Activated CD8-positive, alpha-beta T cell treated with anti-CD3 and anti-CD28 coated beads for 36 hours (primary cell): ENCODE measurements at regions not wholly inside any gene's neighbourhood (a gene's known extent, or its start where the extent isn't known, plus 50 kb on each side); places are given as distances from the start of the nearest gene placed in this dataset.

Source experiments
- ATAC-seq: fragments of 200-7000 bp; cut with Tn5 transposase; one replicate; pipeline ENCODE4 v1.10.0; 2021; ENCODE audit warnings: mild to moderate bottlenecking, moderate library complexity
- CTCF ChIA-PET: fragments of 350-600 bp; sonication (Branson Sonifier 250); formaldehyde crosslinking; loops from one replicate; lab custom pipeline; 2021; ENCODE audit warnings: antibody characterized with exemption; lab: Charles Lee
- POLR2A ChIA-PET: fragments of 350-600 bp; sonication (Branson Sonifier 250); formaldehyde crosslinking; loops from one replicate; lab custom pipeline; 2021; ENCODE audit warnings: antibody characterized with exemption; lab: Charles Lee
- DNase-seq: peaks from one replicate; pipeline ENCODE4 v3.0.0-alpha.2; 2020
- H3K27ac Mint-ChIP-seq: one replicate; pipeline ENCODE4 v1.8.0; 2021; ENCODE audit warnings: mild to moderate bottlenecking, mixed read lengths
- H3K27me3 Mint-ChIP-seq: one replicate; pipeline ENCODE4 v1.8.0; 2021; ENCODE audit warnings: mixed read lengths
- H3K36me3 Mint-ChIP-seq: one replicate; pipeline ENCODE4 v1.8.0; 2021; ENCODE audit warnings: low read depth, mixed read lengths
- H3K4me1 Mint-ChIP-seq: one replicate; pipeline ENCODE4 v1.8.0; 2021; ENCODE audit warnings: low read depth, mixed read lengths
- H3K4me3 Mint-ChIP-seq: one replicate; pipeline ENCODE4 v1.8.0; 2021; ENCODE audit warnings: mild to moderate bottlenecking, moderate library complexity, mixed read lengths
- H3K9me3 Mint-ChIP-seq: one replicate; pipeline ENCODE4 v1.8.0; 2021; ENCODE audit warnings: mixed read lengths
- CTCF ChIP-seq: fragments of 200-600 bp; IDR thresholded peaks from one replicate; pipeline ENCODE4 v1.8.0; 2022; ENCODE audit warnings: antibody characterized with exemption, mild to moderate bottlenecking
- intact Hi-C: fragments of 100-400 bp; cut with micrococcal nuclease; formaldehyde crosslinking; loops from one replicate; pipeline ENCODE4 v1.10.0; 2022

DNA sequence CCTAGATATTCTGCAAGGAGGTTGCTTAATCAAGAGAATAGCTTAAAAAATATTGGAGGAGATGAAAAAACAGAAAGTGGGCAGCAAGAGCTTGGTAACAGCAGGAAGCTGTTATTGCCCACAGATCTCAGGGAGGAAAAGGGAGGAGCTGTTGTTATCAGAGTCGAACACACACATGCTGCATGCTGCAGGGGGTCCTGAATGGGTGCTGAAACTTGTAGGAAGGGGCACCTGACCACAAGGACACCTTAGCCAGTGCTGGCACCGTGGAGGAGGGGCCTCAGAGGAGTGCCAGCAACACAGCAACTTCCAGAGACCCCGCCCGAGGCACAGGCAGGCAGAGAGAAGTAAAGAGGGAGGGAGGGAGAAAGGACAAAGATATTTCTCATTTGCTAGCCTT, 332.9 kb downstream of the SOCS6 start:
- H3K27ac Mint-ChIP-seq, result peak overlapping the region; percentile 94
- POLR2A ChIA-PET, result no interaction called here
- peak overlapping the region; percentile 71 for H3K4me3 Mint-ChIP-seq
- H3K9me3 Mint-ChIP-seq, result peaks cover under 1% of the 10 kb centered on the region
- peak; percentile 4 for DNase-seq
- peaks cover 55% of the 10 kb centered on the region for H3K4me1 Mint-ChIP-seq
- peak; percentile 70 for ATAC-seq
- CTCF ChIA-PET, result interaction anchor here (1.1 to 1.6 kb wide), 2 partner anchors 38 to 160 kb away, joined by 4 to 5 read pairs; no protein-coding TSS in a partner anchor
- H3K27me3 Mint-ChIP-seq, result no peaks in the 10 kb centered on the region
- intact Hi-C loops, result no loop called here
- TF ChIP-seq CTCF, result no peak
- peaks cover under 1% of the 10 kb centered on the region for H3K36me3 Mint-ChIP-seq

DNA sequence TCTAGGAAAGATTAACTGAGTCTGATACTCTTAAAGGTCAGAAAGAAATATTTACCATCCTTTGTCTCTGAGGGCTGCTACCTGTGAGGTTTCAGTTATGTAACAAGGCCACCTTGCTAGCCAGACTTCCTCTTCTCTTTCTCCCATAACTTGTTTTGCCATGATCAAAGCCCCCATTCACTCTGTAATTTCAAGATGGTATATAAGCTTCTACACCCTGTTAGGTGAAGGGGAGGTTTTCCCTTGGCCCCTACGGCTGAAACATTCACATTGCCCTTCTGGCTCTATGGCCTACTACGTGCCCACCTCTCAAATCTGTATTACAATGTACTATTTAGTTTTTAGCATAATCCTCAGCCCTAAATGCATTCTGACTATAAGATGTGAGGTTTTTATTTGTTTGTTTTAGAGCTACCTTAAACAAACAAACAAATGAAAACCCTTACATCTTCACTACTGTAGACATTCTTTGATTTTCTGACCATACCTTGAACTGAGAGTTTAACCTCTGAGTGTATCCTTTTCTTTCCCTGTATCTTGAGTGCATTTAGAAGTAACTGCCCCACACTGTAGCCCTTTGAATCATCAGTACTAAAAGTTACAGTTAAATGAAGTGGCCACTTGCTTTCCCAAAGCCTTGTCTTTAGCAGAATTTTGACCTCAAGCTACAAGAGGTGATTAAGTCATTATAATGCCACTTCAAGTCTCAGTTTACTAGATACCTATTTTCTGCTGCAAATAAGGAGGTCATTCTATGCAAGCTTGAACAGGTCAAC, 332.2 kb downstream of the SOCS6 start:
- POLR2A ChIA-PET, result no interaction called here
- Mint-ChIP-seq H3K4me3 (peak overlapping the region; percentile 71), H3K36me3 (peaks cover 2% of the 10 kb centered on the region), H3K9me3 (peaks cover 3% of the 10 kb centered on the region), H3K27ac (peak overlapping the region; percentile 94), H3K27me3 (no peaks in the 10 kb centered on the region), H3K4me1 (peaks cover 54% of the 10 kb centered on the region)
- TF ChIP-seq CTCF, result no peak
- CTCF ChIA-PET, result interaction anchor here (1.1 to 1.6 kb wide), 3 partner anchors 22 to 161 kb away, joined by 4 to 5 read pairs (median 4); no protein-coding TSS in a partner anchor
- intact Hi-C loops, result no loop called here
- DNase-seq (no peak), ATAC-seq (no peak)

GRCh38 chr18:70617020-70617763, 328.3 kb downstream of the SOCS6 start:
- no peak for TF ChIP-seq CTCF
- Mint-ChIP-seq H3K9me3 (peaks cover 11% of the 10 kb centered on the region), H3K36me3 (peaks cover 2% of the 10 kb centered on the region), H3K4me3 (no peak overlapping the region), H3K4me1 (peaks cover 25% of the 10 kb centered on the region), H3K27ac (no peak overlapping the region), H3K27me3 (no peaks in the 10 kb centered on the region)
- no peak for DNase-seq
- intact Hi-C loops, result no loop called here
- POLR2A ChIA-PET, result no interaction called here
- CTCF ChIA-PET, result interaction anchor here (1.4 to 1.5 kb wide), 2 partner anchors 10 to 126 kb away, joined by 3 to 4 read pairs; no protein-coding TSS in a partner anchor
- no peak for ATAC-seq

DNA sequence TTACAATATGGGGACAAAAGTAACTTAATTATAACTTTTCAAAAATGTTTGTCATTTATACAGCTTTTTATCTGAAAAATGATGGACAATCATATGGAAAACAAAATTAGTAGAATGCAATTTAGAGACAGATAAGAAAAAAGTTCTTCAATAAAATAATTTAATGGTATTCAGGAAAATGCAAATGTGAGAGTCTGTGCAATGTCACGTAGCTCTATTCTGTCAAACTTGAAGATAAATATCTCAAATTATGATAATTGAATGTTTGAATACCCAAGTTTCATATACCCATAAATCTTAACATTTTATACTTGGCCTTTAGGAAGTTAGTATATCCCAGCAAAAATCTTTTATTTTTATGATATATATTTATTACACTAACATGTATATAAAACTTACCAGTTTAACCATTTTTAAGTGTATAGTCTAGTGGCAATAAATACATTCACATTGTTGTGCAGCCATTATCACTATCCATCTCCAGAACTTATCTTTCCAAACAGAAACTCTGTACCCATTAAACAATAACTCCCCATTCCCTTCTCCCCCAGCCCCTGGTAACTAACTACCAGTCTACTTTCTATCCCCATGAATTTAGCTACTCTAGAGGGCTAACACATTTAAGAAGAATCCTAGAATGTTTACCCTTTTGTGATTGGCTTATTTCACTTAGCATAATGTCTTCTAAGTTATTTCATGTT, 311.5 kb downstream of the SOCS6 start:
- peak overlapping the region; percentile 10 for H3K27ac Mint-ChIP-seq
- H3K27me3 Mint-ChIP-seq, result no peaks in the 10 kb centered on the region

More for the DNA sequence above, 311.5 kb downstream of the SOCS6 start:
- POLR2A ChIA-PET, result no interaction called here
- H3K36me3 Mint-ChIP-seq, result peaks cover 6% of the 10 kb centered on the region
- DNase-seq, result no peak
- ATAC-seq, result no peak
- TF ChIP-seq CTCF, result no peak
- intact Hi-C loops, result no loop called here
- H3K4me1 Mint-ChIP-seq, result peaks cover 8% of the 10 kb centered on the region
- CTCF ChIA-PET, result interaction anchor here (1.1 to 1.9 kb wide), 4 partner anchors 20 to 178 kb away, joined by 3 to 5 read pairs (median 4); no protein-coding TSS in a partner anchor
- peaks cover 8% of the 10 kb centered on the region for H3K9me3 Mint-ChIP-seq
- H3K4me3 Mint-ChIP-seq, result peak overlapping the region; percentile 41
